ENCODE measurements at regions not wholly inside any gene's neighbourhood (a gene's known extent, or its start where the extent isn't known, plus 50 kb on each side); places are given as distances from the start of the nearest gene placed in this dataset.

- Histone ChIP-seq H3K4me2 (ENCODE audit: insufficient read depth, low read length) (no peak overlapping the region), H3K36me3 (ENCODE audit: insufficient read depth, low read length) (no peaks in the 10 kb centered on the region), H3K4me1 (ENCODE audit: insufficient read depth, low read length) (no peaks in the 10 kb centered on the region), H2AFZ (ENCODE audit: low read depth, low read length) (no peak overlapping the region), H3K27ac (ENCODE audit: low read length) (no peak overlapping the region), H3K27me3 (ENCODE audit: insufficient read depth, low read length, poor library complexity) (no peaks in the 10 kb centered on the region), H3K9ac (ENCODE audit: low read depth, low read length) (no peak overlapping the region), H4K20me1 (ENCODE audit: insufficient read depth, low read length) (no peaks in the 10 kb centered on the region), H3K4me3 (ENCODE audit: low read depth in 1 of 2, low read length in 2 of 2) (no peak overlapping the region), H3K9me3 (ENCODE audit: insufficient read depth, low read length, severe bottlenecking) (no peaks in the 10 kb centered on the region), H3K79me2 (ENCODE audit: insufficient read depth, low read length) (no peaks in the 10 kb centered on the region)
- DNase-seq (no peak), ATAC-seq (ENCODE audit: insufficient read depth, low read depth) (no peak)
- TF ChIP-seq EZH2 (IDR thresholded peaks at IDR 0.05; ENCODE audit: borderline replicate concordance, low read depth, low read length, severe bottlenecking) (no peak), CTCF (IDR thresholded peaks at IDR 0.05; ENCODE audit: borderline replicate concordance, extremely low read depth, low read length, poor library complexity, severe bottlenecking) (no peak)
Measured at GRCh38 chrX:16014171-16014570, 109.2 kb upstream of the GRPR start.

GRCh38 chrX:16012250-16012649, 111.1 kb upstream of the GRPR start:
- no peak overlapping the region for H2AFZ ChIP-seq (ENCODE audit: low read depth, low read length)
- no peak for DNase-seq
- no peak for ATAC-seq (ENCODE audit: insufficient read depth, low read depth)
- H3K36me3 ChIP-seq (ENCODE audit: insufficient read depth, low read length), result no peaks in the 10 kb centered on the region
- no peak overlapping the region for H3K27ac ChIP-seq (ENCODE audit: low read length)
- no peaks in the 10 kb centered on the region for H3K27me3 ChIP-seq (ENCODE audit: insufficient read depth, low read length, poor library complexity)
- H3K9me3 ChIP-seq (ENCODE audit: insufficient read depth, low read length, severe bottlenecking), result no peaks in the 10 kb centered on the region
- TF ChIP-seq CTCF (IDR thresholded peaks at IDR 0.05; ENCODE audit: borderline replicate concordance, extremely low read depth, low read length, poor library complexity, severe bottlenecking) (no peak), EZH2 (IDR thresholded peaks at IDR 0.05; ENCODE audit: borderline replicate concordance, low read depth, low read length, severe bottlenecking) (no peak)
- no peaks in the 10 kb centered on the region for H4K20me1 ChIP-seq (ENCODE audit: insufficient read depth, low read length)
- no peak overlapping the region for H3K4me3 ChIP-seq (ENCODE audit: low read depth in 1 of 2, low read length in 2 of 2)
- H3K79me2 ChIP-seq (ENCODE audit: insufficient read depth, low read length), result no peaks in the 10 kb centered on the region
- no peak overlapping the region for H3K4me2 ChIP-seq (ENCODE audit: insufficient read depth, low read length)
- no peak overlapping the region for H3K9ac ChIP-seq (ENCODE audit: low read depth, low read length)
- no peaks in the 10 kb centered on the region for H3K4me1 ChIP-seq (ENCODE audit: insufficient read depth, low read length)

- Histone ChIP-seq H3K27me3 (ENCODE audit: insufficient read depth, low read length, poor library complexity) (no peaks in the 10 kb centered on the region), H3K36me3 (ENCODE audit: insufficient read depth, low read length) (no peaks in the 10 kb centered on the region), H3K4me2 (ENCODE audit: insufficient read depth, low read length) (no peak overlapping the region), H3K4me3 (ENCODE audit: low read depth in 1 of 2, low read length in 2 of 2) (no peak overlapping the region), H3K9ac (ENCODE audit: low read depth, low read length) (no peak overlapping the region), H3K79me2 (ENCODE audit: insufficient read depth, low read length) (no peaks in the 10 kb centered on the region), H2AFZ (ENCODE audit: low read depth, low read length) (no peak overlapping the region), H3K9me3 (ENCODE audit: insufficient read depth, low read length, severe bottlenecking) (no peaks in the 10 kb centered on the region), H4K20me1 (ENCODE audit: insufficient read depth, low read length) (no peaks in the 10 kb centered on the region), H3K27ac (ENCODE audit: low read length) (no peak overlapping the region), H3K4me1 (ENCODE audit: insufficient read depth, low read length) (no peaks in the 10 kb centered on the region)
- no peak for TF ChIP-seq EZH2 (IDR thresholded peaks at IDR 0.05; ENCODE audit: borderline replicate concordance, low read depth, low read length, severe bottlenecking)
- no peak for TF ChIP-seq CTCF (IDR thresholded peaks at IDR 0.05; ENCODE audit: borderline replicate concordance, extremely low read depth, low read length, poor library complexity, severe bottlenecking)
- ATAC-seq (ENCODE audit: insufficient read depth, low read depth) (no peak), DNase-seq (no peak)
Measured at GRCh38 chrX:16005917-16006316, 117.4 kb upstream of the GRPR start.

- Histone ChIP-seq H3K4me2 (ENCODE audit: insufficient read depth, low read length) (no peak overlapping the region), H3K9ac (ENCODE audit: low read depth, low read length) (no peak overlapping the region), H3K79me2 (ENCODE audit: insufficient read depth, low read length) (no peaks in the 10 kb centered on the region), H3K36me3 (ENCODE audit: insufficient read depth, low read length) (no peaks in the 10 kb centered on the region), H3K27me3 (ENCODE audit: insufficient read depth, low read length, poor library complexity) (no peaks in the 10 kb centered on the region), H4K20me1 (ENCODE audit: insufficient read depth, low read length) (no peaks in the 10 kb centered on the region), H3K4me1 (ENCODE audit: insufficient read depth, low read length) (no peaks in the 10 kb centered on the region), H3K4me3 (ENCODE audit: low read depth in 1 of 2, low read length in 2 of 2) (no peak overlapping the region), H2AFZ (ENCODE audit: low read depth, low read length) (no peak overlapping the region), H3K27ac (ENCODE audit: low read length) (no peak overlapping the region), H3K9me3 (ENCODE audit: insufficient read depth, low read length, severe bottlenecking) (no peaks in the 10 kb centered on the region)
- TF ChIP-seq EZH2 (IDR thresholded peaks at IDR 0.05; ENCODE audit: borderline replicate concordance, low read depth, low read length, severe bottlenecking) (no peak), CTCF (IDR thresholded peaks at IDR 0.05; ENCODE audit: borderline replicate concordance, extremely low read depth, low read length, poor library complexity, severe bottlenecking) (no peak)
- DNase-seq (no peak), ATAC-seq (ENCODE audit: insufficient read depth, low read depth) (no peak)
Measured at GRCh38 chrX:16002185-16002584, 121.2 kb upstream of the GRPR start.
